GM13977 (cell line): ENCODE measurements at regions not wholly inside any gene's neighbourhood (a gene's known extent, or its start where the extent isn't known, plus 50 kb on each side); places are given as distances from the start of the nearest gene placed in this dataset.

Experiments
- DNase-seq: peaks from one replicate; pipeline ENCODE4 v3.0.0; 2012; ENCODE audit warnings: low spot score
- in situ Hi-C: fragments of 300-500 bp; cut with MboI; formaldehyde crosslinking; loops from one replicate; pipeline ENCODE4 v1.12.0; 2022; ENCODE audit warnings: low sequenced_read_pairs, low pct_unique_long_range_greater_than_20kb, mixed read lengths, inconsistent platforms; ENCODE audit not compliant: unreplicated experiment
- TF ChIP-seq, protein P1 (sequence below): IDR thresholded peaks from 2 replicates; pipeline ENCODE4 v1.5.1; 2012; ENCODE audit warnings: mild to moderate bottlenecking, control low read depth; ENCODE audit not compliant: insufficient read depth; ENCODE audit errors: extremely low read depth, missing control alignments

DNA sequence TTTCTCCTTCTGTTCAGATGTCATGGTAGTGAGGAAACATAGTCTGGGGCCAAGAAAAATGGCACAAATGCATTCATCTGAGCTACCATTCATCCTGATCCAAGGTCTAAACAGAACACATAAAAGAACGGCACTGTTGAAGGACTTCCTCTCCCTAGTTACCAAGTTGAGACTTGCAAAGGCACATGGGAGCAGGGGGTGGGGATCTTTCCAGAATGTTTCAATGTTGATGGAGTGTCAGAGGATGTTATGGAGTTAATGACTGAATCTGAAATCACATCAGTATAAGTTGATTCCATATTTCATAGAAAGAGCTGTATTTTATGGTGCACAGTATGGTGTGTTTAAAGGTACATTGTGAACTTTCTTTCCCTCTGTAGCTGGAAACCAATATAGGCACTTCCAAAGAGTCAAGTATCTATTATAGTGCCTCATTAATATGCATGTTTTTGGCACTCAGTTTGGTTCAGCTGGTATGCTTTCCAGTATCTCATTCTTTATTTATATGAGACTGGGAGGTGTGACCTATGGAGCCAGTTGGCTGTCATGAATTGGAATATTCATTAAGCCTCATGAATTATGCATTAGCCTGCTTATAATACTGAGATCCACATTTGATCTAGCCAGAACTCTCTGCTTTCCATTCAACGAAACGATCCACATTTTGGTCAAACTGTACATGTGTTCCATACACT, 603.0 kb downstream of the NR2F1-AS1 start:
- no peak for DNase-seq
- in situ Hi-C loops, result no loop called here
- TF ChIP-seq, protein P1, sequence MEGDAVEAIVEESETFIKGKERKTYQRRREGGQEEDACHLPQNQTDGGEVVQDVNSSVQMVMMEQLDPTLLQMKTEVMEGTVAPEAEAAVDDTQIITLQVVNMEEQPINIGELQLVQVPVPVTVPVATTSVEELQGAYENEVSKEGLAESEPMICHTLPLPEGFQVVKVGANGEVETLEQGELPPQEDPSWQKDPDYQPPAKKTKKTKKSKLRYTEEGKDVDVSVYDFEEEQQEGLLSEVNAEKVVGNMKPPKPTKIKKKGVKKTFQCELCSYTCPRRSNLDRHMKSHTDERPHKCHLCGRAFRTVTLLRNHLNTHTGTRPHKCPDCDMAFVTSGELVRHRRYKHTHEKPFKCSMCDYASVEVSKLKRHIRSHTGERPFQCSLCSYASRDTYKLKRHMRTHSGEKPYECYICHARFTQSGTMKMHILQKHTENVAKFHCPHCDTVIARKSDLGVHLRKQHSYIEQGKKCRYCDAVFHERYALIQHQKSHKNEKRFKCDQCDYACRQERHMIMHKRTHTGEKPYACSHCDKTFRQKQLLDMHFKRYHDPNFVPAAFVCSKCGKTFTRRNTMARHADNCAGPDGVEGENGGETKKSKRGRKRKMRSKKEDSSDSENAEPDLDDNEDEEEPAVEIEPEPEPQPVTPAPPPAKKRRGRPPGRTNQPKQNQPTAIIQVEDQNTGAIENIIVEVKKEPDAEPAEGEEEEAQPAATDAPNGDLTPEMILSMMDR, result no peak

DNA sequence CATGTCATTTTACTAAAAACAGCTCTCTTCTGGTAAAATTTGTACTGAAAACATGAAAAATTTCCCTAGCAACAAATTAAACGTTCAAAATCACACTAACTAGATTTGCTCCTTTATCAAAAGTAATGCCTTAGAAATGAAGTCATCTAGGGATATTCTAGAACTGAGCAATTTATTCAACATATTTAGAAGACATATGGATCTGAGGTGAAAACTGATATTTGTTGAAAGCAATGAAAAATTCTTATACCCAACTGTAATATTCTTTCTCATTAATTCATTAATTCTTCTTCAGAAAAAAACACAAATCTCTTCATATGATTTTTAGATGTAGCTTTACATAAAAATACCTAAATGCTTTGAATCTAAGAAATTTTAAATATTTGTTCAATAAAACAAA, 604.9 kb downstream of the NR2F1-AS1 start:
- no peak for DNase-seq
- in situ Hi-C loops, result no loop called here
- TF ChIP-seq, protein P1, result no peak

DNA sequence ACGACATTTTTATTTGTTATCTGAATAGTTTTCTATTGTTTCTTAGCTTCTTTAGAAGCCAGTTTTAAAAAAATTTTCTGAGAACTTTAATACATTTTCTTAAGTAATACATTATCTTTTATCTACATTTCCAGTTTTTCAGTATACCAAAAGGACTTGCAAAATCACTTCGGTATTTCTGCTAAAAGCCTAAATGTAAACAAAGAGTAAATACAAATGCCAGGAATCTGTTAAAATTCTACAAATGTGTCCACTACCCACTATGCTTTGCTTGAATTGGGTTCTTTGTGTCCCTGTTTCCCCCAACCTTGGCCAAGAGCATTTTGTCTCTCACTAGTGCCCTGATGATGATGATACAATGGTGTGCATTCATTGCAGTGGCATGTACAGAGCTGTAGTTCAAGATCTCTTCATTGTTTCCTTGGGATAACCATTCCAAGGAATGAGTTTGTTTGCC, 611.2 kb downstream of the NR2F1-AS1 start:
- in situ Hi-C loops, result no loop called here
- TF ChIP-seq, protein P1, result no peak
- DNase-seq, result no peak

DNA sequence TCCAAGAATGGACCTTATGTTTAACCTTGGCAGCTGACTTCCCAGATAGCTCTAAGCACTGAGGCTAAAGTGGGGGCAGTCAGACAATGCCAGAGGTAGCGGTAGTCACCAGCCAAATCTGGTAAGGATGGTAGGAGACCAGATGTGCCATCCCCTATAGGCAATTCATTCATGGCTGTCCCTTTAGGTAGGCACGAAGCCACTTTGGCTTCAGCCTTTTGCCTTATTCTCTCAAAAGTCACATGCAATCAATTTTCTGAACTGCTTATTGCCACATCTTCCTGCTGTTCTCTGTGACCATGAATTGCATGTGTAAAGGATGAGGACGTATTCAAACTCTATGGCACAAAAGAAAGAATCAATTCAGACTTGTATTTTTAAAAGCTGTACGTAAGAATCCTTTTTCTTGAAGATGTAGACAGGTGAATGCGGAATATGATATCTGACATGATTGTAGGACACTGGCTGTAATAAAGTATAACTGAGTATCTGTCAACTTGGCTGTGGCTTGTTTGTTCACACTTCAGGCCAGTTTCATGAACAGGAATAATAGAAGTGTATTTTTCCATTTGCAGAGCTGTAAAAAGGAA, 611.7 kb downstream of the NR2F1-AS1 start:
- no peak for DNase-seq
- in situ Hi-C loops, result no loop called here
- TF ChIP-seq, protein P1, result no peak

DNA sequence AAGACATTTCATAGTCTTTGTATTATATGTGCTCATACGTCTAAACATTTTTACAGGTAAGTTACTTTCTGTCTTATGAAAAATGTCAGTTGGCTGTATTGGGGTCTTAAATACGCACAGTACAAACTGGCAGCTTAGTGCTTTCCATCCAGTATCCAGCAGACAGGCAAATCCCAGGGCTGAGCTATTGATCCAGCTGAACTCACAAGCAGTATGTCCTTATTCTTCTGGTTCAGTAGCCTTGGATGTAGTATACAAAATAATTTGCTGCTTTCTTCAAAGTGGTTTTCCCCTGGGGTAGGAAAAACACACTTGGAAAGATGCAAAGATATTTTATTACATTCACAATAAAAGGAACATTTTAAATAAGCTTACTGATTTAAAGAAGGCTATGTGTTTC, 617.2 kb downstream of the NR2F1-AS1 start:
- TF ChIP-seq, protein P1, result no peak
- in situ Hi-C loops, result no loop called here
- DNase-seq, result no peak

DNA sequence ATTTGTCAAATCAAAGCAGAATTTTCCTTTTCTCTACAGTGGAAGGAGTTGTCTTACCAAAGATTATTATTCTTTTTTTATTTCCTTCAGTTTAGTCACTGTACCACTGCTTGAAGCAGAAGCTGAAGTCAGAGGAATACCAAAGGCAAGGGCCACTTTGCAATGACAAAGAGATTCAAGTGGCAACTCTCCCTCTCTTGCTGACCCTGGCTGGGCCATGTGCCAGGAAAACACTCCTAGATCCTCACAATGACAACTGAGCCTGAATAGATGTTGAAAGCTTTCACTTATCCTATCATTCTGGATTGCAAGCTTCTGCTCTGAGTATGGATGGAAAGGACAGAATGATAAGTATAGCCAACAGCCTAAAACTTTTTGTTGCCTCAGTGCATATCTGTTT, 618.3 kb downstream of the NR2F1-AS1 start:
- no peak for DNase-seq
- in situ Hi-C loops, result no loop called here
- TF ChIP-seq, protein P1, result no peak
